IPS-NIHi7 (cell line): ENCODE measurements at regions not wholly inside any gene's neighbourhood (a gene's known extent, or its start where the extent isn't known, plus 50 kb on each side); places are given as distances from the start of the nearest gene placed in this dataset.
"Not testable (repeated sequence)": the region's sequence is repeated elsewhere in the genome, so short reads cannot be mapped to it uniquely, and the experiment has no call there.

Experiments used
- DNase-seq: peaks from one replicate; pipeline ENCODE4 v3.0.0; 2012; ENCODE audit warnings: mixed read lengths; ENCODE audit errors: extremely low spot score

GRCh38 chr11:23236826-23237555 lies 376.7 kb upstream of the CCDC179 start:
- DNase-seq = no peak

- no peak for DNase-seq
These were observed 392.2 kb upstream of the CCDC179 start for GRCh38 chr11:23252426-23252825.

GRCh38 chr11:23257088-23257487 lies 396.8 kb upstream of the CCDC179 start:
- DNase-seq = no peak

GRCh38 chr11:23257556-23257955 lies 397.3 kb upstream of the CCDC179 start:
- DNase-seq = no peak

- no peak for DNase-seq
These were observed 403.2 kb upstream of the CCDC179 start for GRCh38 chr11:23263466-23263865.

GRCh38 chr11:23272095-23272494 lies 411.8 kb upstream of the CCDC179 start:
- no peak for DNase-seq

- DNase-seq = no peak
These were observed 417.8 kb upstream of the CCDC179 start for GRCh38 chr11:23278121-23278520.

- no peak for DNase-seq
These were observed 419.8 kb upstream of the CCDC179 start for GRCh38 chr11:23280088-23280487.

- DNase-seq = no peak
These were observed 423.4 kb upstream of the CCDC179 start for GRCh38 chr11:23283666-23284065.

- DNase-seq = no peak
These were observed 424.4 kb upstream of the CCDC179 start for GRCh38 chr11:23284631-23285030.

GRCh38 chr11:23288003-23288783 lies 427.9 kb upstream of the CCDC179 start:
- DNase-seq = no peak

- no peak for DNase-seq
These were observed 435.0 kb upstream of the CCDC179 start for GRCh38 chr11:23295241-23295640.

- DNase-seq = no peak
These were observed 447.8 kb upstream of the CCDC179 start for GRCh38 chr11:23308041-23308440.

- no peak for DNase-seq
These were observed 450.0 kb upstream of the CCDC179 start for GRCh38 chr11:23310276-23310675.

- DNase-seq = peak; percentile 15
These were observed 452.0 kb upstream of the CCDC179 start for GRCh38 chr11:23311986-23312940.

GRCh38 chr11:23313001-23313400 lies 452.7 kb upstream of the CCDC179 start:
- DNase-seq = no peak

- no peak for DNase-seq
These were observed 453.9 kb upstream of the CCDC179 start for GRCh38 chr11:23314162-23314561.

- no peak for DNase-seq
These were observed 455.0 kb upstream of the CCDC179 start for GRCh38 chr11:23315286-23315685.

GRCh38 chr11:23317816-23318215 lies 457.5 kb upstream of the CCDC179 start:
- DNase-seq = no peak

GRCh38 chr11:23318670-23319069 lies 458.4 kb upstream of the CCDC179 start:
- no peak for DNase-seq

- no peak for DNase-seq
These were observed 459.9 kb upstream of the CCDC179 start for GRCh38 chr11:23320131-23320530.

- not testable (repeated sequence) for DNase-seq
These were observed 475.3 kb upstream of the CCDC179 start for GRCh38 chr11:23335586-23335985.
